Effector CD8-positive, alpha-beta T cell (primary cell): ENCODE measurements at regions not wholly inside any gene's neighbourhood (a gene's known extent, or its start where the extent isn't known, plus 50 kb on each side); places are given as distances from the start of the nearest gene placed in this dataset.
"Not testable (repeated sequence)": the region's sequence is repeated elsewhere in the genome, so short reads cannot be mapped to it uniquely, and the experiment has no call there.

Source experiments
- DNase-seq: peaks from one replicate; lab custom pipeline; 2025; lab: John Stamatoyannopoulos, UW

DNA sequence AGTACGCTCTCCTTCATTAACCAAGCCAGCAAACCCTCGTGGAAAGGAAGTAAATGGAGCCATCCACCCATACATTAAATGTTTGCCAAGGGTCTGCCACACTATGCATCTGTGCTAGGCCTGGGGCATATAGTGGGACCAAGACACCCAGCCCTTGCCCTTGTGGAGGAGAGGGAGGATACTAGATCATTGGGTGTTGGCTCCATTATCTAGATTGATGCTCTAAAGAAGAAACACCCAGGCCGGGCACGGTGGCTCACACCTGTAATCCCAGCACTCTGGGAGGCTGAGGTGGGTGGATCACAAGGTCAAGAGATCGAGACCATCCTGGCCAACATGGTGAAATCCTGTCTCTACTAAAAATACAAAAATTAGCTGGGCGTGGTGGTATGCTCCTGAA, 193.3 kb upstream of the CDH5 start:
- DNase-seq, result not testable (repeated sequence)

- DNase-seq, result no peak
Measured at GRCh38 chr16:66172463-66172862, 194.0 kb upstream of the CDH5 start.

- no peak for DNase-seq
Measured at GRCh38 chr16:66171578-66171977, 194.9 kb upstream of the CDH5 start.

DNA sequence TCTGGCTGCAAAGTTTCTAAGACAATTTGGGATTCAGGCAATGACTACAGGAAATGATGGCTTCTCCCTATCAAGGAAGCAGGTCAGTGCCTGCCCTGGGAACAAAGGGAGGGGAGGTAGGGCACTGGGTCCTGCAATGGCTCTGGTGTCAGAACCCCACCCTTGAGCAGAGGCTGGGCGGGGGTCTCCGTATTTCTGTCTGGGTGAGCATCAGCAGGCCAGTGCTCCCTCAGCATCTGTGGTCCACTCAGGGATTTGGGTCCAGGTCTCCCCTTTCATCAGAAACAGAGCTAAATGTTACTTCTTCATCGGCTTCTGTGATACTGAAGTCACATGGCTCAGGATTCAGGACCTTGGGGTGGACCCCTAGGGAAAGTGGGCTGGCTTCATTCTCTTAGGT, 195.5 kb upstream of the CDH5 start:
- DNase-seq, result no peak

- no peak for DNase-seq
Measured at GRCh38 chr16:66169817-66170216, 196.7 kb upstream of the CDH5 start.

- no peak for DNase-seq
Measured at GRCh38 chr16:66168777-66169176, 197.7 kb upstream of the CDH5 start.

DNA sequence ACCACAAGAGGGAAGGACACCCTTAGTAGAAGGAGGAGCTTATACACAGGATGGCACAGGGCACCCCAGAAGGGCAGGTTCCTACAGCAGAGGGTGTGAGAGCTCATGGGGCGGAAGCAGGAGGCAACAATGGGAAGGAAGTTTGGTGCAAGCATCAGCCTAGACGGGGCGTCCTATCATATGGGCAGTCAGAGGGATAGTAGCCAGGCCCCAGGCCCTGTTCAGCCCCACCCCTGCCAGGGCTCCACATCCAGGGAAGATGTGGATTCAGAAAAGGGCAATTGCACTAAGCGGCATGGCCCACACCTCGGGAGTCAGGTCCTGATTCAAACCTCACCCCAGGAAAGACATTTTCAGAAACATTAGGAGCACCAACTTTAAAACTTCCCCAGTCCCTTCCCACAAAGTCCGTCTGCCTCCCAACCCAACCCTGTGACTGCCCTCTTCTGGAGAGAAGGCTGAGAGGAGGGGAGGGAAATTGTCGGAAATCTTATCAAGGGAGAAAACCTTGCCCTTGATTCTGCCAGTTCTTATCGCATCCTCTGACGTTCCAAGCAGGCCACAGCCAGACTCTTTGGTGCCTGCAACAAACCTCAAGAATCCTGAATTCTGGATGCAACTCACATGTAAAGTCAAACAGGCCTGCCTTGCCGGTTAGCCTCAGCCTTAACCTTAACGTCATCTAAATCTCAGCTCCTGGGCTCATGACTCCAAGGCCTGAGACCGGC, 198.8 kb upstream of the CDH5 start:
- DNase-seq, result no peak

- DNase-seq, result no peak
Measured at GRCh38 chr16:66166490-66166889, 200.0 kb upstream of the CDH5 start.

GRCh38 chr16:66165879-66166278, 200.6 kb upstream of the CDH5 start:
- DNase-seq, result no peak

DNA sequence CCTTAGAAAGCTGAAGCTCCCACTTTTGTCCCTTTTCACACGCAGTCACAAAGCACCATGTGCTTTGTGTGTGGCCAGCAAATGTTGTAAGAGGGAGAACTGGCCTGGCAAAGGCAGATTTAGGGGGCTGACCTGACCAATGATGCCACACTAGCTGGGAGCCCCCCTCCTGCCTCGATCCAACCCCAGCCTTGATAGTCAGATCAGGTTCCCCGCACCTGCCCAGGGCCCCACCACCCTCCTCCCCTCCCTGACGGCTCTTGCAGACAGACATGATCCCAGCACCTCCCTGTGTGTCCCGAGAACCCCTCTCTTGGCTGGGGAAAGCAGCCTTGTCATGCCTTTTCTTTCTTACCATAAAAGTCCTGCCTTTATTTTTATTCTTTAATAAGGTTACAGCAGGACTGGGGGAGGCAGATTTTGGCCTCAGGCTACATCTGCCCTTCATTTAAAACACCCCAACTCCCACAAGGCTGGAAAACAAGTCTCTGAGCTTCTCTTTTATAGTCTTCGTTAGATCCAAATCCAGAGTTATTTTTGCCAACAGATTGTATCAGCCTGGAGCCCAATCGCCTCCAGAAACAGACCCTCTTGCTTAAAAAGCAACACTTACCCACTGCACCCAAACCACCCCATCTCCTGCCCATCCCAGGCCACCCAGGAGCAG, 201.8 kb upstream of the CDH5 start:
- DNase-seq, result no peak

GRCh38 chr16:66162821-66163220, 203.7 kb upstream of the CDH5 start:
- no peak for DNase-seq

DNA sequence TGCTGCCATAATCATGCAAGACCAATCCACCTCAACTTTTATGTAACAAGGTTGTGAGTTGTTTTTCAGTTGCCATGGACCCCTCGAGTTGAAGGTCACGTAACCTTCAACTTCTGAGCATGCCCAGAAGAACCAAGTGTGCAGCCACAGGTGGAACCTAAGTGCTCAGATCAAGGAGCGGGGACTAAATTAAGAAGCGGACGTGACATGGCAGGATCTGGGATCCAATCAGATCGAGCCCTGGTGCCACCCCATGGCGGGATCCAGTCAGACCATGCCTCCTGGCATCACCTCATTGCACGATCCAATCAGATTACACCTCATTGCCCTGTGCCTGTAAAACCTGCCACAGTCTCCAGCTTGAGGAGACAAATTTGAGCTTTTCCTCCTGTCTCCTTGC, 204.5 kb upstream of the CDH5 start:
- DNase-seq, result no peak

- no peak for DNase-seq
Measured at GRCh38 chr16:66161269-66161668, 205.2 kb upstream of the CDH5 start.

DNA sequence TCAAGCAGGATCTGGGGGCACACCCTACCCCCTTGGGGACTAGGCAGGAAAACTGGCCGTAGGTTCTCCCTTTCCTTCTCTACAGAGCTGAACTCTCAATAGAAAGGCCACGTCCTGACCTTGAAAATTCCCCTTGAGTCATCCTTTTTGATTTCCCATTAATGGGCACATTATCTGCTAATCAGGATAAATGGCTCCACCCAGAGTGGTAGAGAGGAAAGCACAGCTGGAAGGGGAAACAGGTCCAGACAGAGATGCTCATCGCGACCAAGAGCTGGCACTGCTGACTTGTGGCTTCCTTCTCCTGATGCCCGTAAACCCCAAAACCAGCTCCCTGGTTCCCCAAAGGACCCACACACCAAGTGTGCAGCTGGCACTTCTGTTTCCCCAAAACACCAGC, 206.5 kb upstream of the CDH5 start:
- no peak for DNase-seq

DNA sequence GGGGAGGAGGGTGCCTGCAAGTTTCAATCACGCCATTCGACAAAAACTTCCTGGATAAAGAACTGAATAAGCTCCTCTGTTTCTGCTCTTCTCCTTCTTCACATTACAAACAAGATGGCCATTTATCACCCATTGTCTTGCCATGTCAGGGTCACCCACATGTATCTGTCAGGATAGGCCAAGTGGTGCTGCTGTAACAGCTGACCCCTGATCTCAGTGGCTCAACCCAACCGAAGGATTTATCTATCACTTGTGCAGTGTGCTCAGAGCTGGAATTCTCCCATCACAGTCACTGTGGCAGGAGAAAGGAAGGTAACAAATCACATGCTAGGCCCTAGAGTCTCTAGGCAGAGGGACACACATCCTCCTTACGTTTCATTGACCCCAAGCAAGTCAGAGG, 210.0 kb upstream of the CDH5 start:
- DNase-seq, result no peak

DNA sequence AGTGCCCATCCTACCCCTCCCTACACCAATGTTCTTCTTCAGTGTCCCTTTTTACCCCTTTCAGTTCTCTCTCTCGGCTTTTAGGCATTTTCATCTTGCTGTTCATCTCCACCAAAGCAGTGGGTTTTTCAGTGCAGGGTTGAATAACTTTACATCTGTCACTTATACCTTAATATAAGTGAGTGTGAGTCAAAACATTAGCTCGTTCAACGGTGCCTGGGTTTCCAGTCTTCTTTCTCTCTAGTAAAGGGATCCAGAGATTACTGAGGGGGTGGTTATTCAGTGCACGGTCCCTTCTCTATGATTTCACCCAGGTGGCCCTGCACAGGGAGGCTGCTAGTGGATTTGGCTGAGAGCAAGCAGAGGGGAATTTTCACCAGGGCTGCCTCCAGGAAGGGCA, 210.6 kb upstream of the CDH5 start:
- DNase-seq, result no peak

GRCh38 chr16:66154801-66155200, 211.7 kb upstream of the CDH5 start:
- no peak for DNase-seq

GRCh38 chr16:66152823-66153393, 213.6 kb upstream of the CDH5 start:
- DNase-seq, result no peak

- no peak for DNase-seq
Measured at GRCh38 chr16:66152181-66152580, 214.3 kb upstream of the CDH5 start.

DNA sequence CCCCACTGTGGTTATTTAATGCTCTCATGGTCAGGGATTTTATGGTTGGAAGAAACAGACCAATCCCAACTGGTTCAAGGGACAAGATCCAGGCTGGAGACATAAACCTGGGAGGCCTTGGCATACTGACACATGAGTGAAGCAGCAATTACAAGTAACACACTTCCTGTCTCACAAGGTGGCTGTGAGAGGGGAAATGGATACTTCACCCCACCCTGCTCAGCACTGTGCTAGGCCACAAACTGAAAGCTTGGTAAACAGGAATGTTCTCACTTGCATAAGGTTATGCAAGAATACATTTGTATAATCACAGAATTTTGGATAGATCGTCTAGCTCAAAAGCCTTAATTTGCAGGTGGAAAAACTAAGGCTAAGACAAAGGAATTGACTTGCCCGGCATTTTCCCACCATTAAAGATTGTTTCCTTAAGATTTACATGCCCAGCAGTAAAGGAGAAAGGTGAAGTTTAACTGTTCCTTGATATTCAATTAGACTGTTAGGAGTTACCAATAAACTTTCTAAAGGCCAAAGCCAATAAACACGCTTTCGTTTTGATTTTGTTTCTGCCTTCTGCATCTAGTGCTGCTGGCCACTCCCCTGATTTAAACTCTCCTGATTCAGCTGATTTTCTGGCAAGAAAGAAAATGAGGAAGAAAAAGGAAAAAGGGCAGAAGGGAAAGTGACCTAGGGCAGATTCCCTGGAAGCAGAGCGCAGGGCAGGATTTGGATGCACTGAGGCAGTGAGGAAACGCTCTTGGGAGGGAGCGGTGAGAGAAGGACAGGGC, 215.6 kb upstream of the CDH5 start:
- no peak for DNase-seq

DNA sequence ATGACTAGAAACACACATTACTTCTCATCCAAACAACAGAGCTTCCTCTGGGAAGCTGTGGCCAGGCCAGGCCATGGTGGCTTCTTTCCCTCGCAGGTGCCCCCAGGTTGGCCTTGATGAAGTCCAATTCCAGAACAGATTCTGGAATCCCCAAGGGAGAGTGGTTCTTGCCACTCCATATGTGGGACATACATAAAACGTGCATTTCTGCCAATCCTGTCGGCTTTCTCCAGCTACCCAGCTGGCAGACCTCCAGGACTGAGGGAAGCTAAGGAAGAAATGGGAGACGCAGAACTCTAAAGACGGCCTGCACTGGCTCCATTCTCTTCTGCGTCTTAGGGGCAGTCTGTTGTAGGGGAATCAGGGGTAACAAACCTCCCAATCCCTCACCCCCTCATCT, 219.2 kb upstream of the CDH5 start:
- no peak for DNase-seq

DNA sequence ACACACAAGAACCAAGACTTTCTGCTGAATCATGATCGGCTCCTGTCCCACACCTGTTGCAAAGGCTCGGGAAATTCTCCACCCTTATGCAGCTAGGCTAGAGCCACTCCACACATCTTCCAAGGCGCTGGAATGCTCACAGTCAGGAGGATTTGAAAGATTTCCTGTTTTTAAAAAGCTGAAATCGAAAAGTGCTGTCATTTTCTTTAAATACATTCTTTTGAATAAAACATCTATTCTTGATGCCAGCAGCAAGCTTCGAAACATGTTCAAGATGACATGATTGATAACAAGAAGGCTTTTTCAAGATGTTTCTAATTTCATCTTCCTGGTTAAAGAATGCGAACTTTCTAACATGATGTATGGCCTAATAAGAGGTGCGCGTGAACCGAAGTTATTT, 219.7 kb upstream of the CDH5 start:
- no peak for DNase-seq

DNA sequence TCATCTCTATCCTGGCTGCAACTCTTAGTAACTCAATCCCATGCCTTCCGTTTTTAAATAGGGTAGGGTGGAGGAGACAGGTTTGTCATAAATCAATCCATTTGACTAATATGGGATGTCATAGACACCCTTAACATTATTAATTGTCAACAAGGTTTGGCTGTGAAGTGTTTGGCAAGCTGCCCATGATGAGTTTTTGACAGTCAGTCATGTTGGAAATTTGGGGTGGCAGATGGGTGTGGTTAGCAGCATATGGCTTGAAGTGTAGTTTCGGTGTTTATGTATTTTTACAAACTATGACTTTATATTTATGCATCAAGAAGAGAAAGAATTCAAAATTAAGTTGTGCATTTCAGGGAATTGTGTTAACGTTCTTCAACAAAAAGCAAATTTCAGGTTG, 221.8 kb upstream of the CDH5 start:
- no peak for DNase-seq
